Hematopoietic multipotent progenitor cell treated with erythropoietin and hydrocortisone succinate and interleukin-3 and kit ligand, for 15 days (in vitro differentiated cells): ENCODE measurements at regions not wholly inside any gene's neighbourhood (a gene's known extent, or its start where the extent isn't known, plus 50 kb on each side); places are given as distances from the start of the nearest gene placed in this dataset.

Experiments
- DNase-seq: peaks from one replicate; pipeline ENCODE4 v3.0.0-alpha.2; 2015; ENCODE audit warnings: low spot score

GRCh38 chr2:221169724-221170123, 402.4 kb downstream of the EPHA4 start:
- no peak for DNase-seq

- DNase-seq, result no peak
These were observed 401.6 kb downstream of the EPHA4 start for GRCh38 chr2:221170548-221170947.

- DNase-seq, result no peak
These were observed 395.4 kb downstream of the EPHA4 start for GRCh38 chr2:221176667-221177066.

- DNase-seq, result no peak
These were observed 394.0 kb downstream of the EPHA4 start for GRCh38 chr2:221178139-221178538.

GRCh38 chr2:221186873-221187272, 385.2 kb downstream of the EPHA4 start:
- no peak for DNase-seq

GRCh38 chr2:221189431-221190067, 382.6 kb downstream of the EPHA4 start:
- no peak for DNase-seq

GRCh38 chr2:221195829-221196228, 376.3 kb downstream of the EPHA4 start:
- no peak for DNase-seq

- no peak for DNase-seq
These were observed 374.8 kb downstream of the EPHA4 start for GRCh38 chr2:221197225-221197856.

- no peak for DNase-seq
These were observed 373.8 kb downstream of the EPHA4 start for GRCh38 chr2:221198309-221198708.

GRCh38 chr2:221200184-221200839, 371.8 kb downstream of the EPHA4 start:
- DNase-seq, result no peak

GRCh38 chr2:221202431-221202830, 369.7 kb downstream of the EPHA4 start:
- no peak for DNase-seq

GRCh38 chr2:221203125-221203524, 369.0 kb downstream of the EPHA4 start:
- no peak for DNase-seq

GRCh38 chr2:221203856-221204255, 368.2 kb downstream of the EPHA4 start:
- no peak for DNase-seq

GRCh38 chr2:221204699-221205098, 367.4 kb downstream of the EPHA4 start:
- no peak for DNase-seq

GRCh38 chr2:221205103-221205673, 366.9 kb downstream of the EPHA4 start:
- DNase-seq, result no peak

- DNase-seq, result no peak
These were observed 361.4 kb downstream of the EPHA4 start for GRCh38 chr2:221210686-221211085.

GRCh38 chr2:221211653-221212052, 360.5 kb downstream of the EPHA4 start:
- DNase-seq, result no peak

GRCh38 chr2:221212105-221212504, 360.0 kb downstream of the EPHA4 start:
- DNase-seq, result no peak

GRCh38 chr2:221215487-221215886, 356.6 kb downstream of the EPHA4 start:
- no peak for DNase-seq

GRCh38 chr2:221216636-221217035, 355.5 kb downstream of the EPHA4 start:
- no peak for DNase-seq

GRCh38 chr2:221225752-221226151, 346.4 kb downstream of the EPHA4 start:
- no peak for DNase-seq

- no peak for DNase-seq
These were observed 343.8 kb downstream of the EPHA4 start for GRCh38 chr2:221228214-221228769.

- DNase-seq, result no peak
These were observed 343.0 kb downstream of the EPHA4 start for GRCh38 chr2:221229099-221229498.
